Testis (tissue), 2 donors: ENCODE measurements at regions not wholly inside any gene's neighbourhood (a gene's known extent, or its start where the extent isn't known, plus 50 kb on each side); places are given as distances from the start of the nearest gene placed in this dataset.

Experiments
- DNase-seq: peaks from one replicate; pipeline ENCODE4 v3.0.0-alpha.2; 2019
- H3K27ac ChIP-seq, 2 donors: fragments of 200-600 bp; sonication (generic); one replicate each; pipeline ENCODE4 v1.5.1; 2019
- H3K27me3 ChIP-seq: fragments of 200-600 bp; sonication (generic); one replicate; pipeline ENCODE4 v1.5.1; 2019
- H3K36me3 ChIP-seq: fragments of 200-600 bp; sonication (generic); one replicate; pipeline ENCODE4 v1.5.1; 2017; ENCODE audit warnings: low read depth; ENCODE audit errors: missing control alignments
- H3K4me1 ChIP-seq: fragments of 200-600 bp; sonication (generic); one replicate; pipeline ENCODE4 v1.5.1; 2019
- H3K4me3 ChIP-seq, 2 donors: fragments of 200-600 bp; sonication (generic); one replicate each; pipeline ENCODE4 v1.5.1; 2017 to 2019
- H3K9me3 ChIP-seq: fragments of 200-600 bp; sonication (generic); one replicate; pipeline ENCODE4 v1.5.1; 2017
- CTCF ChIP-seq, 3 experiments: fragments of 450-650 bp in 2 of 3; fragments of 200-600 bp in 1 of 3; sonication (generic) in 1 of 3; IDR thresholded peaks; one replicate each; pipeline ENCODE4 v1.5.1; 2016 to 2019; ENCODE audit warnings: antibody characterized with exemption in 3 of 3, mild to moderate bottlenecking in 2 of 3, moderate library complexity in 1 of 3
- POLR2A ChIP-seq: fragments of 450-650 bp; IDR thresholded peaks from one replicate; pipeline ENCODE4 v1.6.1; 2017; ENCODE audit warnings: antibody characterized with exemption, mild to moderate bottlenecking, moderate library complexity
- WGBS, 2 donors: methylation state at CpG; one replicate each; pipeline ENCODE4 v1.1.5; 2018; 5-methylcytosine and 5-hydroxymethylcytosine counted together
- intact Hi-C: fragments of 100-400 bp; cut with DNase I; formaldehyde crosslinking; loops from one replicate; pipeline ENCODE4 v1.15.1; 2023; ENCODE audit warnings: low total_unique reads

DNA sequence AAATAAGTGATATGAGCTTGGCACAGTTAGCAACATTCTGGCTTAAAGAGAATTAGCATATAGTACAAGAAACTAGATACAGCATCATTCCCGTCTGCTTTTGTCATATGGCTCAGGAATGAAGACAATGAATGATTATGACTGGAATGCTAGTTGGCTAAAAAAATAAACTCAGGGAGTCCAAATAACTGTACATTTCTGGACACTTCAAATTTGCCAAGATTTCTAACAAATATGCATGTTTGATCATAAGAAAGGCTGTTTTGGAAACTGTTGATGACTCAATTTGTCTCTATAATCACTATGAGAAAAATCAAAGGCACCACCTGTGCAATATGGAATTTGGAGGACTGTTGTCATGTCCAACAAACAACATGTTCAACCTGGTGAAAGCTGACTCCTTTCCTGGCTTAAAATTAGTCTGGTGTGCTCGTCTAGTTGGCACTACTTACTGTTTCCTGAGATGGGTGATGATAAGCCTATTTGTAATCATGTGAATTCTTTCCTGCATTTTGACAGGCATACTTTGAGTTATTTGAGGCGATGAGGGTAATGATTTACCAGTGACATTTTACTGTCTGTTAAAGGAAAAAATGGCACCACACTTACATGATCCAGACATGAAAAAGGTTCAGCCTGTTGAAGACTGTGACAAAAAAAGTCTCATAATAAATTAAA is 133.9 kb upstream of the CDH20 start:
- no peak for DNase-seq
- H3K4me3 ChIP-seq: no peak overlapping the region
- H3K4me1 ChIP-seq: no peaks in the 10 kb centered on the region
- intact Hi-C loops: no loop called here
- no peak overlapping the region for H3K27ac ChIP-seq
- 64 to 67% methylated on average over 3 of the region's 3 CpGs for WGBS, 2 donors
- no peaks in the 10 kb centered on the region for H3K9me3 ChIP-seq
- H3K36me3 ChIP-seq: no peaks in the 10 kb centered on the region
- H3K27me3 ChIP-seq: no peaks in the 10 kb centered on the region
- TF ChIP-seq CTCF (IDR thresholded peaks at IDR 0.05) (no peak), POLR2A (no peak)

- H3K36me3 ChIP-seq: no peaks in the 10 kb centered on the region
- intact Hi-C loops: no loop called here
- WGBS, 2 donors: 46 to 55% methylated on average over 2 of the region's 2 CpGs
- no peaks in the 10 kb centered on the region for H3K4me1 ChIP-seq
- H3K27ac ChIP-seq: no peak overlapping the region
- H3K27me3 ChIP-seq: no peaks in the 10 kb centered on the region
- H3K9me3 ChIP-seq: no peaks in the 10 kb centered on the region
- TF ChIP-seq POLR2A: no peak
- no peak for TF ChIP-seq CTCF (IDR thresholded peaks at IDR 0.05)
- DNase-seq: peak; percentile 17
- no peak overlapping the region for H3K4me3 ChIP-seq
Observed at GRCh38 chr18:61201511-61201910, 131.7 kb upstream of the CDH20 start.

GRCh38 chr18:61203151-61203550 is 130.1 kb upstream of the CDH20 start:
- WGBS, 2 donors: 76 to 91% methylated on average over 1 of the region's 1 CpG
- Histone ChIP-seq H3K27ac (no peak overlapping the region), H3K4me1 (no peaks in the 10 kb centered on the region), H3K4me3 (no peak overlapping the region), H3K9me3 (no peaks in the 10 kb centered on the region), H3K27me3 (no peaks in the 10 kb centered on the region), H3K36me3 (no peaks in the 10 kb centered on the region)
- intact Hi-C loops: no loop called here
- TF ChIP-seq CTCF (IDR thresholded peaks at IDR 0.05) (no peak), POLR2A (no peak)
- no peak for DNase-seq

- TF ChIP-seq CTCF (IDR thresholded peaks at IDR 0.05): no peak
- TF ChIP-seq POLR2A: no peak
- 54 to 65% methylated on average over 5 of the region's 5 CpGs for WGBS, 2 donors
- intact Hi-C loops: no loop called here
- Histone ChIP-seq H3K36me3 (no peaks in the 10 kb centered on the region), H3K9me3 (no peaks in the 10 kb centered on the region), H3K27ac (no peak overlapping the region), H3K27me3 (no peaks in the 10 kb centered on the region), H3K4me3 (no peak overlapping the region), H3K4me1 (no peaks in the 10 kb centered on the region)
- no peak for DNase-seq
Observed at GRCh38 chr18:61209801-61210200, 123.4 kb upstream of the CDH20 start.

- intact Hi-C loops: no loop called here
- WGBS, 2 donors: 80 to 84% methylated on average over 6 of the region's 6 CpGs
Observed at GRCh38 chr18:61216051-61216450, 117.2 kb upstream of the CDH20 start.

More at GRCh38 chr18:61216051-61216450, 117.2 kb upstream of the CDH20 start:
- Histone ChIP-seq H3K4me1 (no peaks in the 10 kb centered on the region), H3K27me3 (no peaks in the 10 kb centered on the region), H3K4me3 (no peak overlapping the region), H3K27ac (no peak overlapping the region), H3K9me3 (no peaks in the 10 kb centered on the region), H3K36me3 (no peaks in the 10 kb centered on the region)
- no peak for DNase-seq
- no peak for TF ChIP-seq POLR2A
- TF ChIP-seq CTCF (IDR thresholded peaks at IDR 0.05): no peak
